Liver (tissue), 7 donors: ENCODE measurements at regions not wholly inside any gene's neighbourhood (a gene's known extent, or its start where the extent isn't known, plus 50 kb on each side); places are given as distances from the start of the nearest gene placed in this dataset.
"Not testable (repeated sequence)": the region's sequence is repeated elsewhere in the genome, so short reads cannot be mapped to it uniquely, and the experiment has no call there.

Source experiments
- DNase-seq: peaks from one replicate; pipeline ENCODE4 v3.0.0-alpha.2; 2017; ENCODE audit warnings: low spot score
- H3K27ac ChIP-seq, 2 donors: one replicate each; pipeline ENCODE4 v1.7.0; 2013; ENCODE audit warnings: inconsistent platforms in 2 of 2, low read length in 2 of 2, control low read depth in 1 of 2, low read depth in 1 of 2, mild to moderate bottlenecking in 1 of 2
- H3K27me3 ChIP-seq, 4 donors: one replicate each; pipeline versions ENCODE4 v1.6.1 to v1.7.0; 2013; ENCODE audit warnings: low read length in 3 of 4, inconsistent platforms in 1 of 4, mild to moderate bottlenecking in 1 of 4, moderate library complexity in 1 of 4; ENCODE audit not compliant: control insufficient read depth in 4 of 4, insufficient read depth in 4 of 4
- H3K36me3 ChIP-seq, 4 donors: one replicate each; pipeline versions ENCODE4 v1.6.1 to v1.7.0; 2013; ENCODE audit warnings: low read length in 3 of 4, mild to moderate bottlenecking in 3 of 4, low read depth in 1 of 4, moderate library complexity in 1 of 4; ENCODE audit not compliant: control insufficient read depth in 4 of 4, insufficient read depth in 3 of 4
- H3K4me1 ChIP-seq, 4 donors: one replicate each; pipeline versions ENCODE4 v1.6.1 to v1.7.0; 2013; ENCODE audit warnings: low read length in 3 of 4, mild to moderate bottlenecking in 3 of 4, moderate library complexity in 1 of 4; ENCODE audit not compliant: control insufficient read depth in 4 of 4, insufficient read depth in 4 of 4
- H3K4me3 ChIP-seq, 3 donors: one replicate each; pipeline versions ENCODE4 v1.6.1 to v1.7.0; 2013; ENCODE audit warnings: low read length in 3 of 3, control low read depth in 1 of 3, low read depth in 1 of 3, mild to moderate bottlenecking in 1 of 3
- H3K9ac ChIP-seq, 2 donors: one replicate each; pipeline ENCODE4 v1.7.0; 2013; ENCODE audit warnings: low read length in 2 of 2, mild to moderate bottlenecking in 2 of 2, moderate library complexity in 2 of 2, control low read depth in 1 of 2, low read depth in 1 of 2
- H3K9me3 ChIP-seq, 4 donors: one replicate each; pipeline versions ENCODE4 v1.6.1 to v1.7.0; 2013; ENCODE audit warnings: low read length in 3 of 4; ENCODE audit not compliant: control insufficient read depth in 4 of 4
- ATF3 ChIP-seq: IDR thresholded peaks from 2 replicates; pipeline ENCODE4 v1.6.1; 2016; ENCODE audit warnings: antibody characterized with exemption
- EGR1 ChIP-seq, 2 donors: IDR thresholded peaks; 2 replicates each; pipeline ENCODE4 v1.6.1; 2016 to 2018; ENCODE audit warnings: antibody characterized with exemption in 2 of 2, low read depth in 2 of 2
- FOXA1 ChIP-seq: IDR thresholded peaks from 2 replicates; pipeline ENCODE4 v1.6.1; 2016; ENCODE audit warnings: antibody characterized with exemption
- FOXA2 ChIP-seq: IDR thresholded peaks from 2 replicates; pipeline ENCODE4 v1.6.1; 2016; ENCODE audit warnings: antibody characterized with exemption
- GABPA ChIP-seq, 2 donors: IDR thresholded peaks in 1 of 2; conservative IDR thresholded peaks in 1 of 2; 2 replicates each; pipeline ENCODE4 v1.6.1; 2016; ENCODE audit warnings: antibody characterized with exemption in 2 of 2, mild to moderate bottlenecking in 1 of 2, moderate library complexity in 1 of 2
- HNF4A ChIP-seq, 2 donors: conservative IDR thresholded peaks; 2 replicates each; pipeline ENCODE4 v1.6.1; 2016; ENCODE audit warnings: antibody characterized with exemption in 2 of 2, mild to moderate bottlenecking in 2 of 2
- HNF4G ChIP-seq: IDR thresholded peaks from 2 replicates; pipeline ENCODE4 v1.6.1; 2016; ENCODE audit warnings: antibody characterized with exemption
- MAX ChIP-seq: IDR thresholded peaks from 2 replicates; pipeline ENCODE4 v1.6.1; 2016; ENCODE audit warnings: antibody characterized with exemption
- NR2F2 ChIP-seq: IDR thresholded peaks from 2 replicates; pipeline ENCODE4 v1.6.1; 2016; ENCODE audit warnings: antibody characterized with exemption
- RAD21 ChIP-seq, 2 donors: IDR thresholded peaks; 2 replicates each; pipeline ENCODE4 v1.6.1; 2016; ENCODE audit warnings: antibody characterized with exemption in 2 of 2, mild to moderate bottlenecking in 2 of 2
- REST ChIP-seq: IDR thresholded peaks from 2 replicates; pipeline ENCODE4 v1.6.1; 2016; ENCODE audit warnings: antibody characterized with exemption, mild to moderate bottlenecking
- RXRA ChIP-seq, 2 donors: IDR thresholded peaks; 2 replicates each; pipeline ENCODE4 v1.6.1; 2017 to 2018; ENCODE audit warnings: antibody characterized with exemption in 2 of 2, mild to moderate bottlenecking in 1 of 2
- SP1 ChIP-seq: IDR thresholded peaks from 2 replicates; pipeline ENCODE4 v1.6.1; 2018; ENCODE audit warnings: antibody characterized with exemption, mild to moderate bottlenecking
- TAF1 ChIP-seq: conservative IDR thresholded peaks from 2 replicates; pipeline ENCODE4 v1.6.1; 2016; ENCODE audit warnings: antibody characterized with exemption, mild to moderate bottlenecking
- YY1 ChIP-seq: IDR thresholded peaks from 2 replicates; pipeline ENCODE4 v1.6.1; 2016; ENCODE audit warnings: antibody characterized with exemption, mild to moderate bottlenecking
- ZBTB33 ChIP-seq: IDR thresholded peaks from 2 replicates; pipeline ENCODE4 v1.6.1; 2016; ENCODE audit warnings: antibody characterized with exemption
- WGBS: extraction: QIAGEN DNeasy Blood & Tissue Kit; methylation state at CpG from one replicate; pipeline ENCODE4 v1.1.7; 2013; 5-methylcytosine and 5-hydroxymethylcytosine counted together
- donor health status: healthy.
- donor health status: healthy.
- donor health status: healthy.
- donor health status: healthy.

- WGBS, result 93% methylated on average over 3 of the region's 3 CpGs
- TF ChIP-seq YY1 (no peak), RAD21 (IDR thresholded peaks at IDR 0.05) (no peak), EGR1 (IDR thresholded peaks at IDR 0.05; ENCODE audit: low read depth in 2 of 2) (no peak)
- Histone ChIP-seq H3K9me3 (no peaks in the 10 kb centered on the region), H3K27ac (no peak overlapping the region), H3K27me3 (no peaks in the 10 kb centered on the region), H3K9ac (no peak overlapping the region), H3K36me3 (no peaks in the 10 kb centered on the region), H3K4me3 (no peak overlapping the region), H3K4me1 (no peaks in the 10 kb centered on the region)
- no peak for DNase-seq
These were observed 96.0 kb upstream of the FAM174B start for GRCh38 chr15:92751528-92751927.

GRCh38 chr15:92753591-92753990 is 98.0 kb upstream of the FAM174B start:
- H3K36me3 ChIP-seq, result no peaks in the 10 kb centered on the region
- H3K4me3 ChIP-seq, result no peak overlapping the region
- 93% methylated on average over 3 of the region's 3 CpGs for WGBS
- no peaks in the 10 kb centered on the region for H3K4me1 ChIP-seq
- no peak overlapping the region for H3K9ac ChIP-seq
- no peak for TF ChIP-seq ATF3
- no peak overlapping the region for H3K27ac ChIP-seq
- no peaks in the 10 kb centered on the region for H3K27me3 ChIP-seq
- H3K9me3 ChIP-seq, result no peaks in the 10 kb centered on the region
- no peak for DNase-seq

GRCh38 chr15:92763459-92763858 is 107.9 kb upstream of the FAM174B start:
- WGBS, result 90% methylated on average over 5 of the region's 5 CpGs
- no peak for DNase-seq
- H3K27me3 ChIP-seq, result no peaks in the 10 kb centered on the region
- H3K9ac ChIP-seq, result no peak overlapping the region
- no peak for TF ChIP-seq YY1
- TF ChIP-seq RXRA (IDR thresholded peaks at IDR 0.05), result no peak
- no peak for TF ChIP-seq REST
- no peak for TF ChIP-seq HNF4A (conservative IDR thresholded peaks at IDR 0.05)
- no peak for TF ChIP-seq GABPA (IDR thresholded peaks at IDR 0.05 in 1 of 2, conservative IDR thresholded peaks at IDR 0.05 in 1 of 2)
- no peak for TF ChIP-seq HNF4G
- no peak for TF ChIP-seq ATF3
- TF ChIP-seq FOXA1, result no peak
- TF ChIP-seq TAF1, result no peak
- TF ChIP-seq SP1, result no peak
- TF ChIP-seq MAX, result no peak
- no peak for TF ChIP-seq NR2F2
- no peak for TF ChIP-seq FOXA2
- no peak for TF ChIP-seq ZBTB33
- no peak overlapping the region for H3K4me3 ChIP-seq
- no peak overlapping the region for H3K27ac ChIP-seq
- H3K9me3 ChIP-seq, result no peaks in the 10 kb centered on the region
- no peaks in the 10 kb centered on the region for H3K36me3 ChIP-seq
- H3K4me1 ChIP-seq, result no peaks in the 10 kb centered on the region

GRCh38 chr15:92768131-92768530 is 112.6 kb upstream of the FAM174B start:
- H3K9ac ChIP-seq, H3K36me3 ChIP-seq, H3K4me3 ChIP-seq, H3K27ac ChIP-seq, DNase-seq, H3K9me3 ChIP-seq, H3K4me1 ChIP-seq, H3K27me3 ChIP-seq: not testable (repeated sequence)
- 97% methylated on average over 34 of the region's 35 CpGs for WGBS
